NCI-H1694 treated with DMSO at 0.1 percent for 48 hours (cell line): ENCODE measurements at regions not wholly inside any gene's neighbourhood (a gene's known extent, or its start where the extent isn't known, plus 50 kb on each side); places are given as distances from the start of the nearest gene placed in this dataset.

ENCODE experiments used
- DNase-seq: peaks from one replicate; lab custom pipeline; 2025; lab: John Stamatoyannopoulos, UW

- no peak for DNase-seq
Measured at GRCh38 chr2:47315475-47315874, 53.6 kb upstream of the EPCAM start.

GRCh38 chr2:47313728-47314127 is 55.4 kb upstream of the EPCAM start:
- no peak for DNase-seq

GRCh38 chr2:47313141-47313691 is 55.9 kb upstream of the EPCAM start:
- DNase-seq = peak; percentile 49

- DNase-seq = no peak
Measured at GRCh38 chr2:47312491-47312850, 56.6 kb upstream of the EPCAM start.

GRCh38 chr2:47311764-47312490 is 57.2 kb upstream of the EPCAM start:
- DNase-seq = no peak

- DNase-seq = no peak
Measured at GRCh38 chr2:47310801-47311560, 58.1 kb upstream of the EPCAM start.

GRCh38 chr2:47309952-47310800 is 58.9 kb upstream of the EPCAM start:
- no peak for DNase-seq

GRCh38 chr2:47309472-47309951 is 59.6 kb upstream of the EPCAM start:
- DNase-seq = no peak

GRCh38 chr2:47307066-47307465 is 62.0 kb upstream of the EPCAM start:
- peak; percentile 98 for DNase-seq

GRCh38 chr2:47304654-47305053 is 64.5 kb upstream of the EPCAM start:
- DNase-seq = no peak

GRCh38 chr2:47303341-47304148 is 65.6 kb upstream of the EPCAM start:
- no peak for DNase-seq

- DNase-seq = no peak
Measured at GRCh38 chr2:47302308-47302707, 66.8 kb upstream of the EPCAM start.

- no peak for DNase-seq
Measured at GRCh38 chr2:47301731-47302130, 67.4 kb upstream of the EPCAM start.

- no peak for DNase-seq
Measured at GRCh38 chr2:47301277-47301618, 67.9 kb upstream of the EPCAM start.

- no peak for DNase-seq
Measured at GRCh38 chr2:47300609-47301276, 68.4 kb upstream of the EPCAM start.

- no peak for DNase-seq
Measured at GRCh38 chr2:47300081-47300480, 69.0 kb upstream of the EPCAM start.

- no peak for DNase-seq
Measured at GRCh38 chr2:47299555-47299954, 69.6 kb upstream of the EPCAM start.

- no peak for DNase-seq
Measured at GRCh38 chr2:47298771-47299170, 70.3 kb upstream of the EPCAM start.

- DNase-seq = no peak
Measured at GRCh38 chr2:47297767-47298425, 71.2 kb upstream of the EPCAM start.

GRCh38 chr2:47295981-47296635 is 73.0 kb upstream of the EPCAM start:
- DNase-seq = no peak
